ENCODE measurements at regions not wholly inside any gene's neighbourhood (a gene's known extent, or its start where the extent isn't known, plus 50 kb on each side); places are given as distances from the start of the nearest gene placed in this dataset.

DNA sequence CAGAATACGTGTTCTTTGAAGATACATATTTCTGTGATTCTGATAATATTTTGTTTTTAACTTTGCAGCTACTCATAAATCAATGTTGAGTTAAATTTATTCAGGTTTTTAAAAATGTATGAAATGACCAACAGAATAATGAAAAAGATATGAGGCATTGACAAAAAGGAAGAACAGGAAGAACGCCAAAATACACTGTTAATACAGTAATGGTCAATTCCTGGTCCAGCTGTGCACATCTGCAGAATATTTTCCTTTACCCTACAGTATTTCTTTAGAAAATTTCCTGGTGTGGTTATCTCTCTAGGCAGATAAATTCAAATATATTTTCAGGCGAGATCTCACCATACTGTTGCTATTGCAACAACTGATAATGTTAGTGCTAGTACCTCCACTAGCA, 203.2 kb upstream of the DGKB start (continued):
- TF ChIP-seq ZNF354B (CRISPR knock-in tag; IDR thresholded peaks at IDR 0.05) (no peak), NPAS2 (CRISPR knock-in tag; IDR thresholded peaks at IDR 0.05; ENCODE audit: borderline replicate concordance) (no peak)
- TF ChIP-seq, protein P1, sequence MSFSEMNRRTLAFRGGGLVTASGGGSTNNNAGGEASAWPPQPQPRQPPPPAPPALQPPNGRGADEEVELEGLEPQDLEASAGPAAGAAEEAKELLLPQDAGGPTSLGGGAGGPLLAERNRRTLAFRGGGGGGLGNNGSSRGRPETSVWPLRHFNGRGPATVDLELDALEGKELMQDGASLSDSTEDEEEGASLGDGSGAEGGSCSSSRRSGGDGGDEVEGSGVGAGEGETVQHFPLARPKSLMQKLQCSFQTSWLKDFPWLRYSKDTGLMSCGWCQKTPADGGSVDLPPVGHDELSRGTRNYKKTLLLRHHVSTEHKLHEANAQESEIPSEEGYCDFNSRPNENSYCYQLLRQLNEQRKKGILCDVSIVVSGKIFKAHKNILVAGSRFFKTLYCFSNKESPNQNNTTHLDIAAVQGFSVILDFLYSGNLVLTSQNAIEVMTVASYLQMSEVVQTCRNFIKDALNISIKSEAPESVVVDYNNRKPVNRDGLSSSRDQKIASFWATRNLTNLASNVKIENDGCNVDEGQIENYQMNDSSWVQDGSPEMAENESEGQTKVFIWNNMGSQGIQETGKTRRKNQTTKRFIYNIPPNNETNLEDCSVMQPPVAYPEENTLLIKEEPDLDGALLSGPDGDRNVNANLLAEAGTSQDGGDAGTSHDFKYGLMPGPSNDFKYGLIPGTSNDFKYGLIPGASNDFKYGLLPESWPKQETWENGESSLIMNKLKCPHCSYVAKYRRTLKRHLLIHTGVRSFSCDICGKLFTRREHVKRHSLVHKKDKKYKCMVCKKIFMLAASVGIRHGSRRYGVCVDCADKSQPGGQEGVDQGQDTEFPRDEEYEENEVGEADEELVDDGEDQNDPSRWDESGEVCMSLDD (CRISPR knock-in tag; IDR thresholded peaks at IDR 0.05; ENCODE audit: borderline replicate concordance) = no peak

DNA sequence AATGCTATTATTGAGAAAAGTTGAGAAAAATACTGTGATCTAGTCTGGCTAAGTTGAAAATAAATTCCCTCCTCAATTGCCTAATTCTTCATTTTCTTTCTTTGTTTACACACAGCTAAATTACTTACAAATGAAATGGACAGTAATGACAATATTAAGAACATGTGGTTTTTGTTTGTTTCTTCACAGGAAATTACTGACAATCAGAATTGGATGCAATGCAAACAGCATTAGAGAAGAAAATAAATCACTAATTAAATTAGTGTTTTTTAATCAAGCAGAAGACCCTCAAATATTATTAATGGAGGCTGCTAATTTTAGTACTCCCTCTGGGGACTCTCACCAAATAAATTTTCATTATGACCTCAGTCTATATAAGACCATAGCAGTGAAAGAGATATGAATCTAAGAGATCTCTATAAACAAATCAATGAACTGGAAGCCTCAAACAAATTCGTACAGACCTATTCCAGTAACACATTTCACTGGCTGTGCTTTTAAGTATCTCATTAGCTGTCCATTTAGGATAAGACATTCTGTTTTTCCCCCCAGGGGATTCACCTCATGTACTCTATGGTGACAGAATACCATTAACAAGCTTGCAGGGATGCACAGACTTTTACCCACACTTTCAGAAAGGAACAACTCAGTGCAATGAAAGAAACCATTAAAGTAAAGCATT, 202.0 kb upstream of the DGKB start:
- Histone ChIP-seq H3K4me1 (ENCODE audit: insufficient read depth, low read length) (no peaks in the 10 kb centered on the region), H3K36me3 (replicated peaks in 1 of 2; ENCODE audit: control insufficient read depth in 1 of 2, insufficient read depth in 2 of 2, low read length in 2 of 2) (no peaks in the 10 kb centered on the region), H3K4me3 (replicated peaks in 1 of 3; ENCODE audit: insufficient read depth in 1 of 3, low read depth in 2 of 3, low read length in 3 of 3) (no peak overlapping the region), H2AFZ (ENCODE audit: low read length) (no peak overlapping the region), H3K79me2 (ENCODE audit: insufficient read depth, low read length) (no peaks in the 10 kb centered on the region), H4K20me1 (ENCODE audit: insufficient read depth, low read length) (no peaks in the 10 kb centered on the region), H3K9ac (ENCODE audit: insufficient read depth, low read depth, low read length) (no peak overlapping the region), H3K9me3 (ENCODE audit: low read length) (peaks cover 11% of the 10 kb centered on the region; the same call in 1 of the 2 replicates), H3K27me3 (ENCODE audit: control insufficient read depth in 1 of 2, insufficient read depth in 2 of 2, low read length in 2 of 2) (no peaks in the 10 kb centered on the region), H3K27ac (ENCODE audit: extremely low read length, insufficient read depth, low read length) (no peak overlapping the region), H3K4me2 (ENCODE audit: low read depth, low read length) (no peak overlapping the region)
- intact Hi-C loops (cut with micrococcal nuclease; ENCODE audit: unreplicated experiment) = no loop called here
- FAIRE-seq (no peak), DNase-seq (ENCODE audit: low spot score) (no peak), ATAC-seq (no peak)
- in situ Hi-C loops (cut with HindIII; ENCODE audit: extremely low pct_ligation_motif_present, low pct_unique_long_range_greater_than_20kb) = no loop called here
- ChIA-PET CTCF (ENCODE audit: low intra/inter-chr PET ratio, low total read pairs) (no interaction called here), POLR2A (no interaction called here)
- WGBS (ENCODE audit: low lambda C conversion rate) = 5% methylated on average over 1 of the region's 1 CpG
- no TSS peak for BruUV-seq (replicated peaks)
- TF ChIP-seq, protein P2, sequence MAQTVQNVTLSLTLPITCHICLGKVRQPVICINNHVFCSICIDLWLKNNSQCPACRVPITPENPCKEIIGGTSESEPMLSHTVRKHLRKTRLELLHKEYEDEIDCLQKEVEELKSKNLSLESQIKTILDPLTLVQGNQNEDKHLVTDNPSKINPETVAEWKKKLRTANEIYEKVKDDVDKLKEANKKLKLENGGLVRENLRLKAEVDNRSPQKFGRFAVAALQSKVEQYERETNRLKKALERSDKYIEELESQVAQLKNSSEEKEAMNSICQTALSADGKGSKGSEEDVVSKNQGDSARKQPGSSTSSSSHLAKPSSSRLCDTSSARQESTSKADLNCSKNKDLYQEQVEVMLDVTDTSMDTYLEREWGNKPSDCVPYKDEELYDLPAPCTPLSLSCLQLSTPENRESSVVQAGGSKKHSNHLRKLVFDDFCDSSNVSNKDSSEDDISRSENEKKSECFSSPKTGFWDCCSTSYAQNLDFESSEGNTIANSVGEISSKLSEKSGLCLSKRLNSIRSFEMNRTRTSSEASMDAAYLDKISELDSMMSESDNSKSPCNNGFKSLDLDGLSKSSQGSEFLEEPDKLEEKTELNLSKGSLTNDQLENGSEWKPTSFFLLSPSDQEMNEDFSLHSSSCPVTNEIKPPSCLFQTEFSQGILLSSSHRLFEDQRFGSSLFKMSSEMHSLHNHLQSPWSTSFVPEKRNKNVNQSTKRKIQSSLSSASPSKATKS (CRISPR knock-in tag; IDR thresholded peaks at IDR 0.05) = no peak
- TF ChIP-seq NKX3-1 (CRISPR knock-in tag; IDR thresholded peaks at IDR 0.05) (no peak), ZNF616 (CRISPR knock-in tag; IDR thresholded peaks at IDR 0.05; ENCODE audit: low read depth) (no peak), KLF11 (CRISPR knock-in tag; IDR thresholded peaks at IDR 0.05) (no peak), SP5 (CRISPR knock-in tag; IDR thresholded peaks at IDR 0.05; ENCODE audit: borderline replicate concordance, low read depth) (no peak), ZNF367 (CRISPR knock-in tag; IDR thresholded peaks at IDR 0.05; ENCODE audit: borderline replicate concordance) (no peak), MIER3 (CRISPR knock-in tag; IDR thresholded peaks at IDR 0.05; ENCODE audit: borderline replicate concordance) (no peak)
- TF ChIP-seq, protein P3, sequence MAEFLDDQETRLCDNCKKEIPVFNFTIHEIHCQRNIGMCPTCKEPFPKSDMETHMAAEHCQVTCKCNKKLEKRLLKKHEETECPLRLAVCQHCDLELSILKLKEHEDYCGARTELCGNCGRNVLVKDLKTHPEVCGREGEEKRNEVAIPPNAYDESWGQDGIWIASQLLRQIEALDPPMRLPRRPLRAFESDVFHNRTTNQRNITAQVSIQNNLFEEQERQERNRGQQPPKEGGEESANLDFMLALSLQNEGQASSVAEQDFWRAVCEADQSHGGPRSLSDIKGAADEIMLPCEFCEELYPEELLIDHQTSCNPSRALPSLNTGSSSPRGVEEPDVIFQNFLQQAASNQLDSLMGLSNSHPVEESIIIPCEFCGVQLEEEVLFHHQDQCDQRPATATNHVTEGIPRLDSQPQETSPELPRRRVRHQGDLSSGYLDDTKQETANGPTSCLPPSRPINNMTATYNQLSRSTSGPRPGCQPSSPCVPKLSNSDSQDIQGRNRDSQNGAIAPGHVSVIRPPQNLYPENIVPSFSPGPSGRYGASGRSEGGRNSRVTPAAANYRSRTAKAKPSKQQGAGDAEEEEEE (CRISPR knock-in tag; IDR thresholded peaks at IDR 0.05; ENCODE audit: borderline replicate concordance) = no peak
- TF ChIP-seq, protein P4, sequence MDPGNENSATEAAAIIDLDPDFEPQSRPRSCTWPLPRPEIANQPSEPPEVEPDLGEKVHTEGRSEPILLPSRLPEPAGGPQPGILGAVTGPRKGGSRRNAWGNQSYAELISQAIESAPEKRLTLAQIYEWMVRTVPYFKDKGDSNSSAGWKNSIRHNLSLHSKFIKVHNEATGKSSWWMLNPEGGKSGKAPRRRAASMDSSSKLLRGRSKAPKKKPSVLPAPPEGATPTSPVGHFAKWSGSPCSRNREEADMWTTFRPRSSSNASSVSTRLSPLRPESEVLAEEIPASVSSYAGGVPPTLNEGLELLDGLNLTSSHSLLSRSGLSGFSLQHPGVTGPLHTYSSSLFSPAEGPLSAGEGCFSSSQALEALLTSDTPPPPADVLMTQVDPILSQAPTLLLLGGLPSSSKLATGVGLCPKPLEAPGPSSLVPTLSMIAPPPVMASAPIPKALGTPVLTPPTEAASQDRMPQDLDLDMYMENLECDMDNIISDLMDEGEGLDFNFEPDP (CRISPR knock-in tag; conservative IDR thresholded peaks at IDR 0.05) = no peak
- TF ChIP-seq, protein P5, sequence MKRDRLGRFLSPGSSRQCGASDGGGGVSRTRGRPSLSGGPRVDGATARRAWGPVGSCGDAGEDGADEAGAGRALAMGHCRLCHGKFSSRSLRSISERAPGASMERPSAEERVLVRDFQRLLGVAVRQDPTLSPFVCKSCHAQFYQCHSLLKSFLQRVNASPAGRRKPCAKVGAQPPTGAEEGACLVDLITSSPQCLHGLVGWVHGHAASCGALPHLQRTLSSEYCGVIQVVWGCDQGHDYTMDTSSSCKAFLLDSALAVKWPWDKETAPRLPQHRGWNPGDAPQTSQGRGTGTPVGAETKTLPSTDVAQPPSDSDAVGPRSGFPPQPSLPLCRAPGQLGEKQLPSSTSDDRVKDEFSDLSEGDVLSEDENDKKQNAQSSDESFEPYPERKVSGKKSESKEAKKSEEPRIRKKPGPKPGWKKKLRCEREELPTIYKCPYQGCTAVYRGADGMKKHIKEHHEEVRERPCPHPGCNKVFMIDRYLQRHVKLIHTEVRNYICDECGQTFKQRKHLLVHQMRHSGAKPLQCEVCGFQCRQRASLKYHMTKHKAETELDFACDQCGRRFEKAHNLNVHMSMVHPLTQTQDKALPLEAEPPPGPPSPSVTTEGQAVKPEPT (CRISPR knock-in tag; IDR thresholded peaks at IDR 0.05; ENCODE audit: low read depth) = no peak

All from HepG2 (cell line).